Hepatocyte (in vitro differentiated cells): ENCODE measurements at regions not wholly inside any gene's neighbourhood (a gene's known extent, or its start where the extent isn't known, plus 50 kb on each side); places are given as distances from the start of the nearest gene placed in this dataset.

Source experiments
- DNase-seq: peaks from one replicate; pipeline ENCODE4 v3.0.0-alpha.2; 2016; ENCODE audit warnings: low spot score
- H2AFZ ChIP-seq: fragments of 200-600 bp; sonication (generic); 2 replicates; pipeline ENCODE4 v1.6.0; 2016; ENCODE audit warnings: antibody characterized with exemption, mild to moderate bottlenecking
- H3K27ac ChIP-seq: fragments of 200-600 bp; sonication (generic); 2 replicates; pipeline ENCODE4 v1.5.1; 2016; ENCODE audit warnings: mild to moderate bottlenecking
- H3K27me3 ChIP-seq: fragments of 200-600 bp; sonication (generic); 2 replicates; pipeline ENCODE4 v1.6.1; 2016
- H3K36me3 ChIP-seq: fragments of 200-600 bp; sonication (generic); replicated peaks from 2 replicates; pipeline ENCODE4 v1.5.1; 2016; ENCODE audit warnings: low read depth; ENCODE audit not compliant: insufficient read depth
- H3K4me1 ChIP-seq: fragments of 200-600 bp; sonication (generic); 2 replicates; pipeline ENCODE4 v1.5.1; 2016; ENCODE audit warnings: mild to moderate bottlenecking, moderate library complexity; ENCODE audit not compliant: insufficient read depth
- H3K4me2 ChIP-seq: fragments of 200-600 bp; sonication (generic); 2 replicates; pipeline ENCODE4 v1.6.0; 2016
- H3K4me3 ChIP-seq: fragments of 200-600 bp; sonication (generic); 2 replicates; pipeline ENCODE4 v1.5.1; 2016; ENCODE audit warnings: mild to moderate bottlenecking
- H3K79me2 ChIP-seq: fragments of 200-600 bp; sonication (generic); 2 replicates; pipeline ENCODE4 v1.6.0; 2017; ENCODE audit warnings: mild to moderate bottlenecking
- H3K9me2 ChIP-seq: fragments of 200-600 bp; sonication (generic); replicated peaks from 2 replicates; pipeline ENCODE4 v1.6.0; 2017; ENCODE audit warnings: mild to moderate bottlenecking; ENCODE audit not compliant: insufficient read depth
- H3K9me3 ChIP-seq: fragments of 200-600 bp; sonication (generic); 2 replicates; pipeline ENCODE4 v1.5.1; 2016; ENCODE audit warnings: low read depth, mild to moderate bottlenecking
- H4K20me1 ChIP-seq: fragments of 200-600 bp; sonication (generic); 2 replicates; pipeline ENCODE4 v1.6.0; 2016; ENCODE audit warnings: mild to moderate bottlenecking; ENCODE audit not compliant: insufficient read depth, poor library complexity, severe bottlenecking
- EZH2 ChIP-seq: fragments of 200-600 bp; sonication (generic); IDR thresholded peaks from 2 replicates; pipeline ENCODE4 v1.6.1; 2016; ENCODE audit warnings: antibody characterized with exemption, mild to moderate bottlenecking, borderline replicate concordance
- EZH2phosphoT487 ChIP-seq: fragments of 200-600 bp; sonication (generic); IDR thresholded peaks from one replicate; pipeline ENCODE4 v1.6.1; 2018; ENCODE audit warnings: antibody characterized with exemption, mild to moderate bottlenecking, low read depth, moderate library complexity; ENCODE audit not compliant: unreplicated experiment, severe bottlenecking
- WGBS: methylation state at CpG from one replicate; pipeline ENCODE4 v1.1.6; 2016; ENCODE audit warnings: low lambda C conversion rate; ENCODE audit errors: missing lambda C conversion rate; 5-methylcytosine and 5-hydroxymethylcytosine counted together
- TF ChIP-seq, protein P1 (sequence below): fragments of 200-600 bp; sonication (generic); IDR thresholded peaks from 2 replicates; pipeline ENCODE4 v1.5.1; 2016; ENCODE audit warnings: antibody characterized with exemption, mild to moderate bottlenecking; ENCODE audit not compliant: poor library complexity

DNA sequence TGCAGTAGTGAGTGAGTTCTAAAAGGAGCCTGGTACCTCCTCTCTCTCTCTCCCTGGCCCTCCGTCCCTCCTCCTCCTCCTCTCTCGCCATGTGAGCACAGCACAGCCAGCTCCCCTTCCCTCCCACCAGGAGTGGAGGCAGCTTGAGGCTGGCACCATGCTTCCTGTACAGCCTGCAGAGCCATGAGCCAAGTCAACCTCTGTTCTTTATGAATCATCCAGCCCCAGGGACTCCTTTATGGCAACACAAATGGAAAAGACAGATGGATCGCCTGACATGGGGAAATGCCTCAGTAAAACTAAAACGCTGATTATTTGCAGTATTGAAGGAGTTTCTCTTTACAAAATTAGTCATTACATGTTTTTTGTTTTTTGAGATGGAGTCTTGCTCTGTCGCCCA lies 233.7 kb upstream of the ARID1B start:
- no peaks in the 10 kb centered on the region for H3K36me3 ChIP-seq
- peaks cover 6% of the 10 kb centered on the region for H3K27me3 ChIP-seq
- H3K4me1 ChIP-seq, result no peaks in the 10 kb centered on the region
- 82% methylated on average over 5 of the region's 5 CpGs for WGBS
- H2AFZ ChIP-seq, result no peak overlapping the region
- no peak for TF ChIP-seq EZH2
- TF ChIP-seq, protein P1, sequence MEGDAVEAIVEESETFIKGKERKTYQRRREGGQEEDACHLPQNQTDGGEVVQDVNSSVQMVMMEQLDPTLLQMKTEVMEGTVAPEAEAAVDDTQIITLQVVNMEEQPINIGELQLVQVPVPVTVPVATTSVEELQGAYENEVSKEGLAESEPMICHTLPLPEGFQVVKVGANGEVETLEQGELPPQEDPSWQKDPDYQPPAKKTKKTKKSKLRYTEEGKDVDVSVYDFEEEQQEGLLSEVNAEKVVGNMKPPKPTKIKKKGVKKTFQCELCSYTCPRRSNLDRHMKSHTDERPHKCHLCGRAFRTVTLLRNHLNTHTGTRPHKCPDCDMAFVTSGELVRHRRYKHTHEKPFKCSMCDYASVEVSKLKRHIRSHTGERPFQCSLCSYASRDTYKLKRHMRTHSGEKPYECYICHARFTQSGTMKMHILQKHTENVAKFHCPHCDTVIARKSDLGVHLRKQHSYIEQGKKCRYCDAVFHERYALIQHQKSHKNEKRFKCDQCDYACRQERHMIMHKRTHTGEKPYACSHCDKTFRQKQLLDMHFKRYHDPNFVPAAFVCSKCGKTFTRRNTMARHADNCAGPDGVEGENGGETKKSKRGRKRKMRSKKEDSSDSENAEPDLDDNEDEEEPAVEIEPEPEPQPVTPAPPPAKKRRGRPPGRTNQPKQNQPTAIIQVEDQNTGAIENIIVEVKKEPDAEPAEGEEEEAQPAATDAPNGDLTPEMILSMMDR, result no peak
- TF ChIP-seq EZH2phosphoT487, result no peak
- no peaks in the 10 kb centered on the region for H3K9me3 ChIP-seq
- H4K20me1 ChIP-seq, result no peaks in the 10 kb centered on the region
- no peak overlapping the region for H3K27ac ChIP-seq
- no peak overlapping the region for H3K4me2 ChIP-seq
- H3K79me2 ChIP-seq, result no peaks in the 10 kb centered on the region
- H3K9me2 ChIP-seq, result no peaks in the 10 kb centered on the region
- no peak for DNase-seq
- H3K4me3 ChIP-seq, result no peak overlapping the region

DNA sequence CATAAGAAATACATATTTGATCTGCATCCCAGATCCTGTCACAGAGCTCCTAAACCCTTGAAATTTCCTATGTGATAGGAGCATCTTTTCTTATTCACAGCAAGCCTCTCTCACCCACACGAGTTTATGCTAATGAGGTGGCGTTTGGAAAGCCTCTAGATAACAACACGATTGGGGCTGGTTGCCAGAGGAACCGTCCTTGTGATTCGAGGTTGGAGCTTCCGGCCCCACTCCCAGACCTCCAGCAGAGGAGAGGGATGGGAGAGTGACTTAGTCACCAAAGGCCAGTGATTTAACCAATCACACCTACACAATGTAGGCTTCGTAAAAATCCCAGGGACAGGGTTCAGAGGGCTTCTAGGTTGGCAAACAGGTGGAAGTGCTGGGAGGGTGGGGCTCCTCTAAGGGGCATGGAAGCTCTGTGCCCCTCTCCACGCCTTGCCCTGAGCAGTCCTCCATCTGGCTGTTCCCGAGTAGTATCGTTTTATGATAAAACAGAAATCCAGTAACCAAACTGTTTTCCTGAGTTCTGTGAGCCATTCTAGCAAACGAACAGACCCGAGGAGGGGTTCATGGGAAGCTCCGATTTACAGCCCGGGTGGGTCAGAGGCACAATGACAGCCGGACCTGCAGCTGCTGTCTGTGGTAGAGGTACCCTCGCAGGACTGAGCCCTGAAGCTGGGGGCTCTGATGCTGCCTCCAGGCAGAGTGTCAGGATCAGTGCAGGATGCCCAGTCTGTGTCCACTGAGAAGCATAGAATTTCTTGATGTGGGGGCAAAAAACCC lies 238.1 kb upstream of the ARID1B start:
- DNase-seq, result no peak
- Histone ChIP-seq H3K27me3 (no peaks in the 10 kb centered on the region), H4K20me1 (no peaks in the 10 kb centered on the region), H3K36me3 (no peaks in the 10 kb centered on the region), H3K79me2 (no peaks in the 10 kb centered on the region), H3K9me3 (no peaks in the 10 kb centered on the region), H3K4me3 (no peak overlapping the region), H3K9me2 (no peaks in the 10 kb centered on the region), H3K4me2 (no peak overlapping the region), H3K4me1 (no peaks in the 10 kb centered on the region), H2AFZ (no peak overlapping the region), H3K27ac (no peak overlapping the region)
- 72% methylated on average over 14 of the region's 16 CpGs for WGBS
- TF ChIP-seq EZH2phosphoT487 (no peak), EZH2 (no peak)
- TF ChIP-seq, protein P1, result no peak

GRCh38 chr6:156534594-156534993 lies 242.6 kb upstream of the ARID1B start:
- Histone ChIP-seq H3K27ac (no peak overlapping the region), H3K27me3 (no peaks in the 10 kb centered on the region), H2AFZ (no peak overlapping the region), H3K36me3 (no peaks in the 10 kb centered on the region), H3K4me2 (no peak overlapping the region), H3K4me1 (no peaks in the 10 kb centered on the region), H4K20me1 (no peaks in the 10 kb centered on the region), H3K9me3 (no peaks in the 10 kb centered on the region), H3K4me3 (no peak overlapping the region), H3K79me2 (no peaks in the 10 kb centered on the region), H3K9me2 (no peaks in the 10 kb centered on the region)
- 52% methylated on average over 3 of the region's 3 CpGs for WGBS
- TF ChIP-seq EZH2phosphoT487 (no peak), EZH2 (no peak)
- TF ChIP-seq, protein P1, result no peak
- no peak for DNase-seq
